Activated naive CD4-positive, alpha-beta T cell treated with anti-CD3 and anti-CD28 coated beads, Interleukin-2, amount 50 U/mL, for 72 hours (primary cell): ENCODE measurements at regions not wholly inside any gene's neighbourhood (a gene's known extent, or its start where the extent isn't known, plus 50 kb on each side); places are given as distances from the start of the nearest gene placed in this dataset.

ENCODE experiments used
- ATAC-seq, 2 donors: fragments of 150-1000 bp; cut with Tn5 transposase; 2 replicates each; pipeline ENCODE4 v1.10.0; 2021; ENCODE audit warnings: mild to moderate bottlenecking in 2 of 2, moderate library complexity in 2 of 2
- DNase-seq, 2 donors: peaks; one replicate each; pipeline ENCODE4 v3.0.0; 2021 to 2022; ENCODE audit warnings: low spot score in 2 of 2
- H3K27ac Mint-ChIP-seq, 2 donors: one replicate each; pipeline ENCODE4 v1.8.0; 2022; ENCODE audit warnings: mild to moderate bottlenecking in 2 of 2, mixed read lengths in 2 of 2
- H3K36me3 Mint-ChIP-seq, 2 donors: one replicate each; pipeline ENCODE4 v1.8.0; 2022; ENCODE audit warnings: mixed read lengths in 2 of 2
- H3K9me3 Mint-ChIP-seq, 2 donors: one replicate each; pipeline ENCODE4 v1.8.0; 2022; ENCODE audit warnings: mixed read lengths in 2 of 2

GRCh38 chr2:186036862-186037449 is 298.4 kb downstream of the FSIP2 start:
- Mint-ChIP-seq H3K9me3 (no peaks in the 10 kb centered on the region), H3K27ac (no peak overlapping the region), H3K36me3 (no peaks in the 10 kb centered on the region)
- ATAC-seq (no peak), DNase-seq (no peak)

DNA sequence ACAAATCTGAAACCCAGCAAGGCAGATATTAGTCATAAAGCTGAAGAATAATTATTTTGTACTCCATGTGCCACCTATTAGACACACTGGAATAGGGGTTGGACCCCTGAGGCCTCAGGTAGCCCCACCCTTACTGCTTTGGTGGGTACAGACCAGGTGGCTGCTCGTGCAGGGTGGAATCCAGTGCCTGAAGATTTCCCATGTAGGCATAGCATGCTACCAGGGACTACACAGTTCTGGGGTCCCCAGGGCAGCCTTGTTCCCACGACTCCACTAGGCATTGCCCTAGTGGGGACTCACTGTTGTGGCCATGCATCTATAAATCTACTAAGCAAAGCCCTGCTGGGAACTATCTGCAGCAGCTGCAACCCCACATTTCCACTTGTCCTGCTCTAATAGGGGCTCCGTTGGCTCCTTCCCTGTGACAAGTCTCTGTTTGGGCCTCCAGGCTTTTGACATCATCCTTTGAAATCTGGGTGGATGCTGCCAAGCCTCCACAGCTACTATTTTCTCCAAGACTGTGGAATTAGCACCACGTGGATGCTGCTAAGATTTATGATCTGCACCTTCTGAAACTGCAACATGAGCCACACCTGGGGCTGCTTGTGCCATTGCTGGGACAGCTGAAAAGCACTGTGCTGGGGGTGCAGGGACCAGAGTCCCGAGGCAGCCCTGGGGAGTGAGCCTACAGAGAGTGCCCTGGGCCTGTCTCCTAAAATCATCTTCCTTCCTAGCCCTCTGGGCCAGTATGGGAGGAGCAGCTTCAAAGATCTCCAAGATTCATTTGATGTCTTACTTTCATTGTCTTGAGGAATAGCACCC is 303.8 kb downstream of the FSIP2 start:
- no peaks in the 10 kb centered on the region for H3K9me3 Mint-ChIP-seq
- H3K36me3 Mint-ChIP-seq, result no peaks in the 10 kb centered on the region
- ATAC-seq (no peak), DNase-seq (no peak)
- H3K27ac Mint-ChIP-seq, result no peak overlapping the region

GRCh38 chr2:186044761-186045160 is 306.2 kb downstream of the FSIP2 start:
- DNase-seq, result no peak
- no peak for ATAC-seq
- no peaks in the 10 kb centered on the region for H3K36me3 Mint-ChIP-seq
- H3K9me3 Mint-ChIP-seq, result no peaks in the 10 kb centered on the region
- H3K27ac Mint-ChIP-seq, result no peak overlapping the region

- Mint-ChIP-seq H3K27ac (no peak overlapping the region), H3K36me3 (no peaks in the 10 kb centered on the region), H3K9me3 (no peaks in the 10 kb centered on the region)
- ATAC-seq (no peak), DNase-seq (no peak)
Observed at GRCh38 chr2:186052930-186053329, 314.3 kb downstream of the FSIP2 start.

- DNase-seq (no peak), ATAC-seq (no peak)
- Mint-ChIP-seq H3K9me3 (no peaks in the 10 kb centered on the region), H3K36me3 (no peaks in the 10 kb centered on the region), H3K27ac (no peak overlapping the region)
Observed at GRCh38 chr2:186058614-186059013, 320.0 kb downstream of the FSIP2 start.

DNA sequence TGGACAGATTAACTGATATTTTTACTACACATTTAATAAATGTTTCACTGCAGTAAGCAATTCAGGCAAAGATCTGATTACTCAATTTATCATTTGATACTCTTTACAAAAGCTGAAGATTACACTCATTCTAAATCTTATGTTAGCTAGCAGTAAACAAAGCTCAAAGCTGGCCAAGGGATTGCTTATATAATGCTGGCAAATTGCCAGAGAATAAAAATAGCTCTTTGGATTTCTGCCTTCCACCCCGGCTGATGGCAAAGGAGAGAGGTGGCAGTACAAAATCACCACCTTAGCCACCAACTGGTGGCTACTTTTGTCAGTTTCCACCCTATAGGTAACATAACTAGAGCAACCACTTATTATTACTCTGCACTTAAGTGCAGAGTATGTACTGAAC is 320.5 kb downstream of the FSIP2 start:
- no peak for DNase-seq
- Mint-ChIP-seq H3K36me3 (no peaks in the 10 kb centered on the region), H3K27ac (no peak overlapping the region), H3K9me3 (no peaks in the 10 kb centered on the region)
- no peak for ATAC-seq

GRCh38 chr2:186060744-186061440 is 322.3 kb downstream of the FSIP2 start:
- H3K27ac Mint-ChIP-seq, result no peak overlapping the region
- no peak for ATAC-seq
- no peaks in the 10 kb centered on the region for H3K9me3 Mint-ChIP-seq
- H3K36me3 Mint-ChIP-seq, result no peaks in the 10 kb centered on the region
- no peak for DNase-seq

DNA sequence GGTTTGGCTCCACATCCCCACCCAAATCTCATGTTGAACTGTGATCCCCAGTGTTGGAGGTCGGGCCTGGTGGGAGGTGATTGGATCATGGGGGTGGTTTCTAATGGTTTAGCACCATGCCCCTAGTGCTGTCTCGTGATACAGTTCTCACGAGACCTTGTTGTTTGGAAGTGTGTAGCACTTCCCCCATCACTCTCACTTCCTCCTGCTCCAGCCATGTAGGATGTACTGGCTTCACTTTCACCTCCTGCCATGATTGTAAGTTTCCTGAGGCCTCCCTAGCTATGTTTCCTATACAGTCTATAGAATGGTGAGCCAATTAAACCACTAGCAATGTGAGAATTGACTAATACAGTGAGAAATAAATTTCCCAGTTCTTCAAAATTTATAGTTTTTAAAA is 325.9 kb downstream of the FSIP2 start:
- no peaks in the 10 kb centered on the region for H3K9me3 Mint-ChIP-seq
- no peak overlapping the region for H3K27ac Mint-ChIP-seq
- H3K36me3 Mint-ChIP-seq, result no peaks in the 10 kb centered on the region
- DNase-seq (no peak), ATAC-seq (no peak)

- DNase-seq (no peak), ATAC-seq (no peak)
- Mint-ChIP-seq H3K9me3 (no peaks in the 10 kb centered on the region), H3K27ac (no peak overlapping the region), H3K36me3 (no peaks in the 10 kb centered on the region)
Observed at GRCh38 chr2:186065491-186065890, 326.9 kb downstream of the FSIP2 start.

DNA sequence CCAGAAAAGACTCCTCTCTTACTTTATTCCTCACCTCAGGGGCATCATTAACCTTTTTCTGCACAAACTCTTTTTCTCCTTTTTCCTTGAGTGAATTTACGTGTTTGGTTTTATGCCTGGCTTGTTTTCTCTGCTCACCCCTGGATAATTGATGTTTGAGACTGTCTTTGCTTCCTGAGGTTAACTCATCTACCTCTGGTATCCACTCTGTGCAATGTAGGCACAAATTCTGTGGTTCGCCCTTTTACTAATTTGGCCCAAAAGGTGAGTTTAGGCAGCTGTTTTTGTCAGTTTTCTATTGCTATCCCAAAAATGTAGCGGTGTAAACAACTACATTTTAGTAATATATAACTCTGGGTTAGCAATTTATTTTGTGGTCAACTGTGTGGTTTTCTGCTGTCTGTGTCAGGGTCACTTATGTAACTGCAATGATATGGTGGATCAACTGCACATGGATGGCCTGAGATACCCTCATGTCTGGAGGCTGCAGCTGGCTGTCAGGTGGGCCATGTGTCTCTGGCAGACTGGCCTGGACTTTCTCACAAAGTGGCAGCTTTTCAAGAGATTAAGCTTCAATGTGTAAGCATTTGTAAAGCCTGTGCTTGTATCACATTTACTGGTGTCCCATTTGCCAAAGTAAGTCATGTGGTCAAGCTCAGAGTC is 329.7 kb downstream of the FSIP2 start:
- ATAC-seq, result no peak
- no peaks in the 10 kb centered on the region for H3K36me3 Mint-ChIP-seq
- no peak overlapping the region for H3K27ac Mint-ChIP-seq
- H3K9me3 Mint-ChIP-seq, result no peaks in the 10 kb centered on the region
- no peak for DNase-seq

DNA sequence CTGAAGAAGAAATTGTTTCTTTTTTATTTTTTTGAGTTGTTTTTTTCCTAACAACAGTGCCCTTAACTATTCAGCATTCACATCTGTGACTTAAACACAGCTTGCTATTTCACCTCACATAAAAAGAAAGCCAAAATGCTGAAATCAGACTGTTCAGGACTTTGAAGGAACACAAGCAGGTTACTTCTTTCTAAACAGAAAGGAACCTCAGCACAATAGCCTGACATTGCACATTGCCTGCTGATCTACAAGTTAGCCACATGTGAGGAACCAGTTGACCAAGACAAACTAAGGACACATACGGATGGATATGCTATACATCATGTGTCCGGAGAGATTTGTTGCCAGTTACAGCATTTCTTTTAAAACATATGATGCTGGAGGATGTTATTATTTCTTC is 331.1 kb downstream of the FSIP2 start:
- no peak for DNase-seq
- no peak for ATAC-seq
- no peaks in the 10 kb centered on the region for H3K36me3 Mint-ChIP-seq
- H3K9me3 Mint-ChIP-seq, result no peaks in the 10 kb centered on the region
- H3K27ac Mint-ChIP-seq, result no peak overlapping the region

GRCh38 chr2:186085226-186085625 is 346.6 kb downstream of the FSIP2 start:
- no peak for ATAC-seq
- DNase-seq, result no peak
- H3K9me3 Mint-ChIP-seq, result no peaks in the 10 kb centered on the region
- no peaks in the 10 kb centered on the region for H3K36me3 Mint-ChIP-seq
- H3K27ac Mint-ChIP-seq, result no peak overlapping the region

- Mint-ChIP-seq H3K9me3 (no peaks in the 10 kb centered on the region), H3K36me3 (peaks cover 0 to 9% of the 10 kb centered on the region in 2 donors)
Observed at GRCh38 chr2:186093174-186093573, 354.6 kb downstream of the FSIP2 start.

DNA sequence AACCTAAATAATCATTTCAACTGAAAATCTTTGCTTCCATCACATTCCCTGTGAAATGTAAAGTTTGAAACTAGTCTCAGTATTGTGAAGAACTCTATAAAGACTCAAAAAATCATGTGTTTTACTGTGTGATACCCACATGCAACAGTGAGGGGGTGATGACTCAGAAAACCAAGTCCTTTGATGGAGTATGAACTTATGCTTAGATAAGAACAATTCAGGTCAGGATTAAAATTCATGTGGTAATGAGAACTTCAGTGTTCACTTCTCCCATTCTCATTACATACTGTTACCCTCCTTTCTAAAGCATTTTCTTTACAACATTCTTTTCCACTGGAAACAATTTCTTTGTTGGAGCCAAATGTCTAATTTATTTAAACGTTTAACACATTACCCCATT is 360.2 kb downstream of the FSIP2 start:
- Mint-ChIP-seq H3K27ac (no peak overlapping the region), H3K36me3 (peaks cover 0 to 4% of the 10 kb centered on the region in 2 donors), H3K9me3 (no peaks in the 10 kb centered on the region)
- DNase-seq, result no peak
- no peak for ATAC-seq

More at GRCh38 chr2:186093174-186093573, 354.6 kb downstream of the FSIP2 start:
- ATAC-seq (no peak), DNase-seq (no peak)
- H3K27ac Mint-ChIP-seq, result no peak overlapping the region

DNA sequence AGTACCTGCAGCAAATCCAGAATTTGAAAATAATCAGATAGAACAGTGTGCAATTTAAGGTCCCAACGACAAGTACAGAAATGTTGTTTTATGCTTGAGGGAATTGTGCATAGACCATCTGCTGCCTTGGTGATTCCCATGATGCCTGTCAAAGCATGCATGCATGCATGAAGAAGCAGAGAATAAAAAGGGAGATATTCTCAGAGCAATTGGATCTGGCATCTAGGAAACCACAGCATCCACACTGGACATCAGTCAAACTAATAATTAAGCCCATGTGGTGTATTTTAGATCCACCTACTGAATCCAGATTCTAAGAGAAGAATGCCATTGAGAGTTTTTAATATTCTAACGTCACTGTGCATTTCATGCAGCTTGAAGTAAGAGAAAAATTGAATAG is 361.2 kb downstream of the FSIP2 start:
- no peak overlapping the region for H3K27ac Mint-ChIP-seq
- peaks cover 0 to 4% of the 10 kb centered on the region in 2 donors for H3K36me3 Mint-ChIP-seq
- ATAC-seq (no peak), DNase-seq (no peak)
- H3K9me3 Mint-ChIP-seq, result no peaks in the 10 kb centered on the region

DNA sequence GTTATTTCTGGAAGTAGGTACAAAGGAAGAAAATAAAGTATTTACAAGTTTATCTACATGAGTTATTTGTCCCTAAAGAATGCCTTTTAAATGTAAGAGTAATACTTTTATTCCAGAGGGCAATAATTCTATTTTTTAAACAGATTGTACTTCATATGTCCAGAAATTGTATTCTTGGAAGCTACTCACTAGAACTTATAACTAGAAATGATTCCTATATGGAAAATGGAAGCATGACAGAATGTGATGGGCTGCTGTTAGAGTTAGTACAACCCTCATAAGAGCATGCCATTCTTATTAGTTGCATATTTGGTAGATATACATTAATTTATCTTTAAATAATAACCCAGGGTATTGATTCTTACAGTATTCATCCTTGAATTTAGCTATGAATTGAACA is 362.0 kb downstream of the FSIP2 start:
- ATAC-seq, result no peak
- DNase-seq, result no peak
- H3K27ac Mint-ChIP-seq, result no peak overlapping the region
- no peaks in the 10 kb centered on the region for H3K9me3 Mint-ChIP-seq
- H3K36me3 Mint-ChIP-seq, result no peaks in the 10 kb centered on the region

- no peaks in the 10 kb centered on the region for H3K9me3 Mint-ChIP-seq
- DNase-seq (no peak), ATAC-seq (no peak)
- H3K36me3 Mint-ChIP-seq, result no peaks in the 10 kb centered on the region
- no peak overlapping the region for H3K27ac Mint-ChIP-seq
Observed at GRCh38 chr2:186101616-186102015, 363.0 kb downstream of the FSIP2 start.
